ENCODE measurements at regions not wholly inside any gene's neighbourhood (a gene's known extent, or its start where the extent isn't known, plus 50 kb on each side); places are given as distances from the start of the nearest gene placed in this dataset.

DNA sequence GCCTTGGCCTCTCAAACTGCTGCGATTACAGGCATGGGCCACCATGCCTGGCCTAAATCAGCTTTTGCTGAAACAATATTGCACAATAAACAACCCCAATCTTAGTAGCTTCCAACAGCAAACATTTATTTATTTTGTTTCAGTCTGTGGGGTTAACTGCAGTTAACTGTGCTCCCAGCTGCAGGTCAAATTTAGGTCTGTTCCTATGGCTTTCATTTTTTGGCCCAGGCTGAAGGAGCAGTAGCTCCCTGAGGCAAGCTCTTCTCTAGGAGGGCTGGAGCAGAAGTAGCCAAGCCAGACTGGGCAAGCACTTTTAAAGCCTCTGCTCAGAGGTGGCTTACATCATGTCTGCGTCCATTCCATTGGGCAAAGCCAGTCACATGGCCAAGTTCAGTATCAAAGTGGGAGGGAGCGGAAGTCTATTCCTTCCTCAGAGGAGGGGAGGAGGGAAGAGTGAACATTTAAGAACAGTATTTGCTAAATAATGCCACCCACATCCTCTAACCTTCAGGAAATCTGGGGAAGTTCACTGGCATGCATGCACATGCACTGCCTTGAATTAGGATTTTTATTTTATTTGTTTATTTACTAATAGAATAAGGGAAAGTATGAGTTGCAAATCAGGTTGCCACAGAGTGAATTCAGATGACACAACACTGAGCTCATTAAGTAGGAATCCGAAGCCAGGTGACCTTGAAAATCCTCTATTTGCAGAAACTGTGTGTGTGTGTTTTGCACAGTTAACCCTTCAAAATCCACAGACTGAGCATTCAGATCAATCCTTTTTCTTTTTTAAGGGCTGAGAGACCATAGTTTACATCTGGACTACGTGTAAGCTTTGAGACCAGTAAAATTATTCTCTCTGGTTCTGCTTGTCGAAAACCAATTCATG lies 122.0 kb upstream of the SEL1L start:
- no peaks in the 10 kb centered on the region for H3F3A ChIP-seq (ENCODE audit: insufficient read depth, low read length, poor library complexity, severe bottlenecking)
- no peaks in the 10 kb centered on the region for H3K27me3 ChIP-seq (ENCODE audit: insufficient read depth, low read depth, low read length)
- H3K9me2 ChIP-seq (ENCODE audit: insufficient read depth, low read length): no peaks in the 10 kb centered on the region
- H3K4me2 ChIP-seq (ENCODE audit: low read length): no peak overlapping the region
- no peaks in the 10 kb centered on the region for H3K36me3 ChIP-seq (ENCODE audit: insufficient read depth, low read length)
- no peak overlapping the region for H3K9ac ChIP-seq (ENCODE audit: low read length)
- H3K27ac ChIP-seq (ENCODE audit: low read length): no peak overlapping the region
- H3K4me3 ChIP-seq (ENCODE audit: low read length): no peak overlapping the region
- no peaks in the 10 kb centered on the region for H3K9me3 ChIP-seq (ENCODE audit: low read length)
- no peak overlapping the region for H2AFZ ChIP-seq (ENCODE audit: low read depth, low read length)
- TF ChIP-seq SMC3 (conservative IDR thresholded peaks at IDR 0.05; ENCODE audit: poor library complexity) (no peak), TAF1 (IDR thresholded peaks at IDR 0.05; ENCODE audit: low read depth) (no peak), EZH2 (IDR thresholded peaks at IDR 0.05; ENCODE audit: borderline replicate concordance, insufficient read depth, low read length, poor library complexity, severe bottlenecking) (no peak), POLR2AphosphoS5 (IDR thresholded peaks at IDR 0.05) (no peak), REST (IDR thresholded peaks at IDR 0.05; ENCODE audit: borderline replicate concordance) (no peak), RAD21 (conservative IDR thresholded peaks at IDR 0.05) (no peak), MXI1 (conservative IDR thresholded peaks at IDR 0.05; ENCODE audit: poor library complexity, severe bottlenecking) (no peak), EP300 (conservative IDR thresholded peaks at IDR 0.05; ENCODE audit: poor library complexity, severe bottlenecking) (no peak)
- TF ChIP-seq, protein P1, sequence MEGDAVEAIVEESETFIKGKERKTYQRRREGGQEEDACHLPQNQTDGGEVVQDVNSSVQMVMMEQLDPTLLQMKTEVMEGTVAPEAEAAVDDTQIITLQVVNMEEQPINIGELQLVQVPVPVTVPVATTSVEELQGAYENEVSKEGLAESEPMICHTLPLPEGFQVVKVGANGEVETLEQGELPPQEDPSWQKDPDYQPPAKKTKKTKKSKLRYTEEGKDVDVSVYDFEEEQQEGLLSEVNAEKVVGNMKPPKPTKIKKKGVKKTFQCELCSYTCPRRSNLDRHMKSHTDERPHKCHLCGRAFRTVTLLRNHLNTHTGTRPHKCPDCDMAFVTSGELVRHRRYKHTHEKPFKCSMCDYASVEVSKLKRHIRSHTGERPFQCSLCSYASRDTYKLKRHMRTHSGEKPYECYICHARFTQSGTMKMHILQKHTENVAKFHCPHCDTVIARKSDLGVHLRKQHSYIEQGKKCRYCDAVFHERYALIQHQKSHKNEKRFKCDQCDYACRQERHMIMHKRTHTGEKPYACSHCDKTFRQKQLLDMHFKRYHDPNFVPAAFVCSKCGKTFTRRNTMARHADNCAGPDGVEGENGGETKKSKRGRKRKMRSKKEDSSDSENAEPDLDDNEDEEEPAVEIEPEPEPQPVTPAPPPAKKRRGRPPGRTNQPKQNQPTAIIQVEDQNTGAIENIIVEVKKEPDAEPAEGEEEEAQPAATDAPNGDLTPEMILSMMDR (IDR thresholded peaks at IDR 0.05; ENCODE audit: poor library complexity, severe bottlenecking): no peak
- H3K79me2 ChIP-seq (replicated peaks; ENCODE audit: insufficient read depth, low read length): no peaks in the 10 kb centered on the region
- H4K20me1 ChIP-seq (ENCODE audit: insufficient read depth): no peaks in the 10 kb centered on the region

DNA sequence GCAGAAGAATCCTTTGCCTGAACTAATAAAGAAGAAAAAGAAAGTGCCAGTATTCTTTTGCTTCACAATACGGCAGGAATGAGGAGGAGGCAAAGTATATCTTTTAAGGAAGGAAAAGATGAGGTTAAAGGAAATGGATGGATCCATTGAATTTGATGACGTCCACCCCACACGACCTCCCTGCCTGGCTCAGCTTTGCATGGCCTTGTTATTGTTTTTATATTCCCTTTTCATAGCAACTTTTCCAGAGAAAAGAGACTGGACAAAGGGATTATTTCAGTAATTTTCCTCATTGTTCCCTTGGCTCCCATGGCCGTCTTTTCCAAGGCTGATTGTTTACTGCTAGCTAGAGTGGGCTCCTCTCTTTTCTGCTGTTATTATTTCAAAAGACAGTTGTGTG lies 123.2 kb upstream of the SEL1L start:
- Histone ChIP-seq H3K27me3 (ENCODE audit: insufficient read depth, low read depth, low read length) (no peaks in the 10 kb centered on the region), H3F3A (ENCODE audit: insufficient read depth, low read length, poor library complexity, severe bottlenecking) (no peaks in the 10 kb centered on the region), H2AFZ (ENCODE audit: low read depth, low read length) (no peak overlapping the region)

More for the DNA sequence above, 123.2 kb upstream of the SEL1L start:
- Histone ChIP-seq H3K9me3 (ENCODE audit: low read length) (no peaks in the 10 kb centered on the region), H4K20me1 (ENCODE audit: insufficient read depth) (no peaks in the 10 kb centered on the region), H3K27ac (ENCODE audit: low read length) (no peak overlapping the region), H3K9ac (ENCODE audit: low read length) (no peak overlapping the region), H3K36me3 (ENCODE audit: insufficient read depth, low read length) (no peaks in the 10 kb centered on the region), H3K79me2 (replicated peaks; ENCODE audit: insufficient read depth, low read length) (no peaks in the 10 kb centered on the region), H3K4me3 (ENCODE audit: low read length) (no peak overlapping the region), H3K9me2 (ENCODE audit: insufficient read depth, low read length) (no peaks in the 10 kb centered on the region), H3K4me2 (ENCODE audit: low read length) (no peak overlapping the region)
- TF ChIP-seq SMC3 (conservative IDR thresholded peaks at IDR 0.05; ENCODE audit: poor library complexity) (no peak), POLR2AphosphoS5 (IDR thresholded peaks at IDR 0.05) (no peak), EZH2 (IDR thresholded peaks at IDR 0.05; ENCODE audit: borderline replicate concordance, insufficient read depth, low read length, poor library complexity, severe bottlenecking) (no peak), REST (IDR thresholded peaks at IDR 0.05; ENCODE audit: borderline replicate concordance) (no peak), RAD21 (conservative IDR thresholded peaks at IDR 0.05) (no peak), EP300 (conservative IDR thresholded peaks at IDR 0.05; ENCODE audit: poor library complexity, severe bottlenecking) (no peak), MXI1 (conservative IDR thresholded peaks at IDR 0.05; ENCODE audit: poor library complexity, severe bottlenecking) (no peak), TAF1 (IDR thresholded peaks at IDR 0.05; ENCODE audit: low read depth) (no peak)
- TF ChIP-seq, protein P1 (IDR thresholded peaks at IDR 0.05; ENCODE audit: poor library complexity, severe bottlenecking): no peak
